CD4-positive, CD25-positive, alpha-beta regulatory T cell (primary cell): ENCODE measurements at regions not wholly inside any gene's neighbourhood (a gene's known extent, or its start where the extent isn't known, plus 50 kb on each side); places are given as distances from the start of the nearest gene placed in this dataset.

Experiments
- ATAC-seq, 2 donors: fragments of 150-1000 bp; cut with Tn5 transposase; one replicate each; pipeline ENCODE4 v1.10.0; 2021; ENCODE audit warnings: low read depth in 2 of 2, moderate number of reproducible peaks in 2 of 2, moderate library complexity in 1 of 2
- DNase-seq, 3 donors: peaks; one replicate each; pipeline versions ENCODE4 v3.0.0 to v3.0.0-alpha.2; 2012 to 2022; ENCODE audit warnings: mixed read lengths in 1 of 3
- H3K27ac ChIP-seq: one replicate; pipeline ENCODE4 v1.7.0; 2013; ENCODE audit warnings: mild to moderate bottlenecking, low read length; ENCODE audit not compliant: insufficient read depth, poor library complexity, severe bottlenecking
- H3K27me3 ChIP-seq: one replicate; pipeline ENCODE4 v1.7.0; 2013; ENCODE audit warnings: low read length; ENCODE audit not compliant: control insufficient read depth, insufficient read depth
- H3K36me3 ChIP-seq: one replicate; pipeline ENCODE4 v1.7.0; 2013; ENCODE audit warnings: mild to moderate bottlenecking, low read length, moderate library complexity; ENCODE audit not compliant: control insufficient read depth, insufficient read depth
- H3K4me1 ChIP-seq: 2 replicates; pipeline ENCODE4 v1.7.0; 2013; ENCODE audit warnings: mild to moderate bottlenecking, low read length; ENCODE audit not compliant: insufficient read depth, control insufficient read depth, poor library complexity, severe bottlenecking
- H3K4me3 ChIP-seq: one replicate; pipeline ENCODE4 v1.7.0; 2013; ENCODE audit warnings: low read depth, mild to moderate bottlenecking, low read length, moderate library complexity
- H3K9me3 ChIP-seq, 2 experiments: 1 replicate in 1 of 2; 2 replicates in 1 of 2; pipeline ENCODE4 v1.7.0; 2013; ENCODE audit warnings: low read length in 2 of 2, mild to moderate bottlenecking in 1 of 2, moderate library complexity in 1 of 2; ENCODE audit not compliant: control insufficient read depth in 2 of 2
- H3K27ac Mint-ChIP-seq, 3 donors: one replicate each; pipeline ENCODE4 v1.8.0; 2020 to 2022; ENCODE audit warnings: mild to moderate bottlenecking in 3 of 3, mixed read lengths in 3 of 3, moderate library complexity in 2 of 3
- H3K27me3 Mint-ChIP-seq: one replicate; pipeline ENCODE4 v1.8.0; 2022; ENCODE audit warnings: mild to moderate bottlenecking, mixed read lengths
- H3K36me3 Mint-ChIP-seq: one replicate; pipeline ENCODE4 v1.8.0; 2020; ENCODE audit warnings: mixed read lengths
- H3K4me1 Mint-ChIP-seq, 4 donors: one replicate each; pipeline ENCODE4 v1.8.0; 2020 to 2022; ENCODE audit warnings: mixed read lengths in 4 of 4, mild to moderate bottlenecking in 1 of 4
- H3K4me3 Mint-ChIP-seq, 4 donors: one replicate each; pipeline ENCODE4 v1.8.0; 2020 to 2022; ENCODE audit warnings: mild to moderate bottlenecking in 4 of 4, mixed read lengths in 4 of 4, moderate library complexity in 3 of 4
- H3K9me3 Mint-ChIP-seq, 7 donors: one replicate each; pipeline ENCODE4 v1.8.0; 2020 to 2022; ENCODE audit warnings: mixed read lengths in 7 of 7, mild to moderate bottlenecking in 3 of 7, moderate library complexity in 2 of 7

DNA sequence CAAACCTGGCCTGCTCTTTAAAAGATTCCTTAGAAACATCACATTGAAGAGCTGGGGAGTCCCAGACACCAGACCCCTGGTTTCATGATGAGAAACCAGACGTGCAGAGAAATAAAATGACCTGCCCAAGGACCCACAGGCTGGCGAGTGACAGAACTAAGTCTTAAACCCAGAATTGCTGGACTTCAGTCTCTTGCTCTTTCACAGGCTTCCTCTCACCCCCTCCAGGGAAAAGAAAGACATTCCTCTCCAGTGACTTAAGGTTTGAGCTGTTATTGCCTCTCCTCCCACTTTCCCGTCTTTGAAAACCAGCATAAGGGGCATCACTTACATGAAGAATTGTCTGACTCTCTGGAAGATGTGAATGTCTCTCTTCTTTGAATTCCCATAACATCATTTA, 535.2 kb downstream of the IRX1 start:
- Histone ChIP-seq H3K36me3 (no peaks in the 10 kb centered on the region), H3K4me1 (no peaks in the 10 kb centered on the region), H3K27ac (no peak overlapping the region), H3K4me3 (no peak overlapping the region), H3K27me3 (no peaks in the 10 kb centered on the region), H3K9me3 (no peaks in the 10 kb centered on the region)
- Mint-ChIP-seq H3K4me1 (no peaks in the 10 kb centered on the region), H3K27me3 (no peaks in the 10 kb centered on the region), H3K36me3 (no peaks in the 10 kb centered on the region), H3K27ac (no peak overlapping the region), H3K9me3 (peaks cover 0 to 29% (median 6%) of the 10 kb centered on the region in 7 donors), H3K4me3 (no peak overlapping the region)
- DNase-seq (no peak), ATAC-seq (no peak)

DNA sequence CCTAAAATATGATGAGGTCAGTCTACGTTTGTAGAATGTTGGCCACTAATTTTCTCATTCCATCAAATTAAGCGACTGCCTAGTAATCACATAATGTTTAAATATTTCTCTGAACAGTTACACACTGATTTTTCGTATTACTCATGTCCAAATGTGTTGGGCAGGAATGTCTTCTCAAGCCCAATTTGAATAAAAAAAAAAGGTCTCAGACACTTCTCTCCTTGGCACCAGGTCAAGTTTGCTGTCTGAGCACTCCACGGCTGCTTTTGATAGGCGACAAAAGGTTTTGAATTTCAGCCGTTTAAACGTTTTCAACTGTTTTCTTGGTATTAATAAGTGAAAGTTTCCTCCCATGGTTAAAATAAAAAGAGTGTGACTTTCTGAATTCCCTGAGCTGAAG, 542.1 kb downstream of the IRX1 start:
- Histone ChIP-seq H3K27me3 (no peaks in the 10 kb centered on the region), H3K27ac (no peak overlapping the region), H3K9me3 (peaks cover 0 to 3% of the 10 kb centered on the region in 2 experiments), H3K4me1 (no peaks in the 10 kb centered on the region), H3K36me3 (no peaks in the 10 kb centered on the region), H3K4me3 (no peak overlapping the region)
- ATAC-seq = no peak
- no peaks in the 10 kb centered on the region for H3K27me3 Mint-ChIP-seq
- H3K36me3 Mint-ChIP-seq = no peaks in the 10 kb centered on the region
- H3K9me3 Mint-ChIP-seq = peaks cover 0 to 19% (median 8%) of the 10 kb centered on the region in 7 donors
- H3K4me1 Mint-ChIP-seq = no peaks in the 10 kb centered on the region
- H3K27ac Mint-ChIP-seq = no peak overlapping the region
- no peak overlapping the region for H3K4me3 Mint-ChIP-seq
- no peak for DNase-seq

GRCh38 chr5:4142842-4143241, 547.2 kb downstream of the IRX1 start:
- no peaks in the 10 kb centered on the region for H3K4me1 ChIP-seq
- no peak overlapping the region for H3K4me3 ChIP-seq
- no peaks in the 10 kb centered on the region for H3K36me3 ChIP-seq
- Mint-ChIP-seq H3K4me1 (no peaks in the 10 kb centered on the region), H3K27me3 (no peaks in the 10 kb centered on the region), H3K27ac (no peak overlapping the region), H3K36me3 (no peaks in the 10 kb centered on the region), H3K4me3 (no peak overlapping the region), H3K9me3 (peaks cover 0 to 18% (median 8%) of the 10 kb centered on the region in 7 donors)
- no peaks in the 10 kb centered on the region for H3K27me3 ChIP-seq
- DNase-seq (no peak), ATAC-seq (no peak)
- H3K9me3 ChIP-seq = peaks cover 0 to 10% of the 10 kb centered on the region in 2 experiments
- no peak overlapping the region for H3K27ac ChIP-seq

DNA sequence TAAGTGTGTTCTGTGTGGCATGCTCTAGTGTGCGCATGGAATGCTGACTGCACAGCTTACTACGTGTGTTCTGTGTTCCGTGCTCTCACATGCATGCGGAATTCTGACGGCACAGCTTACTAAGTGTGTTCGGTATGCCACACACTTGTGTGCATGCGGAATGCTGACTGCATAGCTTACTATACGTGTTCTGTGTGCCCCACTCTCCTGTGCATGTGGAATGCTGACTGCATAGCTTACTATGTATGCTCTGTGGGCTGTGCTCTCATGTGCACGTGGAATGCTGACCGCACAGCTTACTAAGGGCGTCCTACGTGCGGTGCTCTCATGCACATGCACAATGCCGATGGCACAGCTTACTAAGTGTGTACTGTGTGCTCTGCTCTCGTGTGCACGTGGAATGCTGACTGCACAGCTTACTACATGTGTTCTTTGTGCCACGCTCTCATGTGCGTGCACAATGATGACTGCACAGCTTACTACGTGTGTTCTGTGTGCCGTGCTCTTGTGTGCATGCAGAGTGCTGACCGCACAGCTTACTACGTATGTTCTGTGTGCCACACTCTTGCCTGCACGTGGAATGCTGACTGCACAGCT, 548.9 kb downstream of the IRX1 start:
- peaks cover 1 to 16% (median 9%) of the 10 kb centered on the region in 7 donors for H3K9me3 Mint-ChIP-seq
- Histone ChIP-seq H3K4me3 (no peak overlapping the region), H3K36me3 (no peaks in the 10 kb centered on the region), H3K4me1 (no peaks in the 10 kb centered on the region), H3K27me3 (no peaks in the 10 kb centered on the region), H3K9me3 (peaks cover 0 to 10% of the 10 kb centered on the region in 2 experiments), H3K27ac (no peak overlapping the region)
- no peaks in the 10 kb centered on the region for H3K4me1 Mint-ChIP-seq
- H3K4me3 Mint-ChIP-seq = no peak overlapping the region
- ATAC-seq = no peak
- H3K27ac Mint-ChIP-seq = no peak overlapping the region
- no peaks in the 10 kb centered on the region for H3K36me3 Mint-ChIP-seq
- H3K27me3 Mint-ChIP-seq = no peaks in the 10 kb centered on the region
- no peak for DNase-seq

- H3K4me1 ChIP-seq = no peaks in the 10 kb centered on the region
- no peaks in the 10 kb centered on the region for H3K27me3 ChIP-seq
- H3K4me1 Mint-ChIP-seq = no peaks in the 10 kb centered on the region
- no peak overlapping the region for H3K27ac Mint-ChIP-seq
- ATAC-seq = no peak
- DNase-seq = no peak
- H3K36me3 ChIP-seq = no peaks in the 10 kb centered on the region
- H3K27ac ChIP-seq = no peak overlapping the region
- H3K4me3 ChIP-seq = no peak overlapping the region
- H3K4me3 Mint-ChIP-seq = no peak overlapping the region
- no peaks in the 10 kb centered on the region for H3K36me3 Mint-ChIP-seq
- H3K9me3 Mint-ChIP-seq = peaks cover 1 to 14% (median 11%) of the 10 kb centered on the region in 7 donors
- H3K9me3 ChIP-seq = peaks cover 0 to 10% of the 10 kb centered on the region in 2 experiments
- no peaks in the 10 kb centered on the region for H3K27me3 Mint-ChIP-seq
Measured at GRCh38 chr5:4145511-4145910, 549.9 kb downstream of the IRX1 start.

DNA sequence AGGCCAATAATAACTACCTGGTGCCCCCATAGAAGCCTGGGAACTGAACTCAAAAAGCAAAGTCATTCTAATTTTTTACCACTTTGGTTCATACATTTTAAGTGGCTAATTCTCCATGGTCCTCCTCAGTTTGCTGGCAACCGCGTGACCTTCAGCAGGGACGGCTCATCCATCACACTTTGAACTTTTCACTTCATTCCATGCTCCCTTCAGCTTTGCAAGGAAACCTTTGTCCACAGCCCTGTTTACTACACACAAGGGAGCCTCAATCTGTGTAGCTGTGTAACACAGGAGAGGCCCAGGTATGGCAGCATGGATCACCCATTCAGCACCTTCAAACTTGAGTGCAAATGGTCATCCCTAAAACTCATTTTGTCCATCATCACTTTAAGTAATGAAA, 552.4 kb downstream of the IRX1 start:
- Histone ChIP-seq H3K27ac (no peak overlapping the region), H3K36me3 (no peaks in the 10 kb centered on the region), H3K9me3 (peaks cover 0 to 5% of the 10 kb centered on the region in 2 experiments), H3K4me1 (no peaks in the 10 kb centered on the region), H3K27me3 (no peaks in the 10 kb centered on the region), H3K4me3 (no peak overlapping the region)
- Mint-ChIP-seq H3K36me3 (no peaks in the 10 kb centered on the region), H3K9me3 (peaks cover 1 to 10% (median 6%) of the 10 kb centered on the region in 7 donors), H3K4me3 (no peak overlapping the region), H3K27ac (no peak overlapping the region), H3K4me1 (no peaks in the 10 kb centered on the region), H3K27me3 (no peaks in the 10 kb centered on the region)
- DNase-seq (no peak), ATAC-seq (no peak)

- H3K4me1 ChIP-seq = no peaks in the 10 kb centered on the region
- no peaks in the 10 kb centered on the region for H3K4me1 Mint-ChIP-seq
- no peak overlapping the region for H3K4me3 ChIP-seq
- no peak overlapping the region for H3K4me3 Mint-ChIP-seq
- H3K36me3 ChIP-seq = no peaks in the 10 kb centered on the region
- DNase-seq (no peak), ATAC-seq (no peak)
- H3K27ac Mint-ChIP-seq = no peak overlapping the region
- H3K27me3 Mint-ChIP-seq = no peaks in the 10 kb centered on the region
- no peak overlapping the region for H3K27ac ChIP-seq
- no peaks in the 10 kb centered on the region for H3K36me3 Mint-ChIP-seq
- peaks cover 0 to 1% of the 10 kb centered on the region in 2 experiments for H3K9me3 ChIP-seq
- peaks cover 1 to 10% (median 6%) of the 10 kb centered on the region in 7 donors for H3K9me3 Mint-ChIP-seq
- no peaks in the 10 kb centered on the region for H3K27me3 ChIP-seq
Measured at GRCh38 chr5:4150067-4150466, 554.4 kb downstream of the IRX1 start.

GRCh38 chr5:4156153-4156552, 560.5 kb downstream of the IRX1 start:
- Histone ChIP-seq H3K27ac (no peak overlapping the region), H3K4me1 (no peaks in the 10 kb centered on the region), H3K36me3 (no peaks in the 10 kb centered on the region), H3K9me3 (no peaks in the 10 kb centered on the region), H3K27me3 (no peaks in the 10 kb centered on the region), H3K4me3 (no peak overlapping the region)
- Mint-ChIP-seq H3K27me3 (no peaks in the 10 kb centered on the region), H3K9me3 (peaks cover 0 to 20% (median 6%) of the 10 kb centered on the region in 7 donors), H3K4me3 (no peak overlapping the region), H3K4me1 (no peaks in the 10 kb centered on the region), H3K36me3 (no peaks in the 10 kb centered on the region), H3K27ac (no peak overlapping the region)
- DNase-seq (no peak), ATAC-seq (no peak)
